H1 (cell line): ENCODE measurements at regions not wholly inside any gene's neighbourhood (a gene's known extent, or its start where the extent isn't known, plus 50 kb on each side); places are given as distances from the start of the nearest gene placed in this dataset.
A peak's percentile ranks its signal among the peaks of the same experiment; 100 is the strongest.

Experiments
- CTCF ChIA-PET: fragments of 300-600 bp; sonication (Branson Sonifier 250); formaldehyde crosslinking; loops from one replicate; lab custom pipeline; 2021; ENCODE audit not compliant: partially characterized antibody; lab: Charles Lee
- POLR2A ChIA-PET: fragments of 300-600 bp; sonication (Branson Sonifier 250); formaldehyde crosslinking; loops from one replicate; lab custom pipeline; 2021; ENCODE audit warnings: inconsistent platforms; ENCODE audit not compliant: partially characterized antibody; lab: Charles Lee
- DNase-seq, 2 experiments: peaks; one replicate each; pipeline versions ENCODE4 v3.0.0 to v3.0.0-alpha.2; 2010 to 2022; ENCODE audit warnings: low spot score in 2 of 2, low read depth in 1 of 2, mixed read lengths in 1 of 2
- FAIRE-seq: peaks from 2 replicates; lab custom pipeline; 2011; peaks lifted over from hg19 to GRCh38; lab: Jason Lieb, UNC
- H2AFZ ChIP-seq: 2 replicates; pipeline ENCODE4 v1.8.1; 2012; ENCODE audit warnings: low read length, inconsistent platforms
- H2AK5ac ChIP-seq: 2 replicates; pipeline ENCODE4 v1.6.1; 2013; ENCODE audit warnings: low read depth, low read length
- H2BK120ac ChIP-seq: replicated peaks from 2 replicates; pipeline ENCODE3; 2013; ENCODE audit warnings: low read depth, low read length, inconsistent platforms
- H2BK12ac ChIP-seq: 2 replicates; pipeline ENCODE4 v1.6.1; 2013; ENCODE audit warnings: low read depth, low read length
- H2BK15ac ChIP-seq: 2 replicates; pipeline ENCODE4 v1.6.1; 2013; ENCODE audit warnings: low read length
- H2BK20ac ChIP-seq: 2 replicates; pipeline ENCODE4 v1.6.1; 2013; ENCODE audit warnings: low read length
- H2BK5ac ChIP-seq: 2 replicates; pipeline ENCODE4 v1.6.1; 2013; ENCODE audit warnings: low read depth, low read length
- H3K14ac ChIP-seq: 2 replicates; pipeline ENCODE4 v1.6.1; 2013; ENCODE audit warnings: inconsistent platforms; ENCODE audit not compliant: insufficient read length
- H3K18ac ChIP-seq: 2 replicates; pipeline ENCODE4 v1.6.1; 2013; ENCODE audit warnings: low read length; ENCODE audit errors: extremely low read depth
- H3K23ac ChIP-seq: 2 replicates; pipeline ENCODE4 v1.6.1; 2013; ENCODE audit warnings: inconsistent platforms; ENCODE audit not compliant: insufficient read length
- H3K23me2 ChIP-seq: 2 replicates; pipeline ENCODE4 v1.6.1; 2013; ENCODE audit warnings: low read depth, low read length
- H3K27ac ChIP-seq: 2 replicates; pipeline ENCODE4 v1.6.1; 2011; ENCODE audit warnings: low read depth, low read length, inconsistent platforms
- H3K27me3 ChIP-seq, 4 experiments: replicated peaks in 1 of 4; 1 replicate in 1 of 4; 2 replicates in 3 of 4; pipeline versions ENCODE4 v1.6.1 to v1.8.1; 2011 to 2013; ENCODE audit warnings: low read length in 3 of 4, mild to moderate bottlenecking in 3 of 4, inconsistent platforms in 2 of 4, mixed read lengths in 2 of 4, moderate library complexity in 1 of 4; ENCODE audit not compliant: control insufficient read depth in 3 of 4, insufficient read depth in 3 of 4; ENCODE audit errors: extremely low read depth in 1 of 4
- H3K36me3 ChIP-seq, 4 experiments: 2 replicates each; pipeline versions ENCODE4 v1.6.1 to v1.8.1; 2011 to 2013; ENCODE audit warnings: mild to moderate bottlenecking in 4 of 4, low read length in 3 of 4, moderate library complexity in 2 of 4, control low read depth in 1 of 4, inconsistent platforms in 1 of 4; ENCODE audit not compliant: insufficient read depth in 4 of 4, control insufficient read depth in 2 of 4
- H3K4ac ChIP-seq: replicated peaks from 2 replicates; pipeline ENCODE3; 2013; ENCODE audit warnings: low read length, low read depth, mixed read lengths, inconsistent platforms; ENCODE audit not compliant: insufficient read length
- H3K4me1 ChIP-seq, 4 experiments: replicated peaks in 1 of 4; 1 replicate in 1 of 4; 2 replicates in 3 of 4; pipeline versions ENCODE4 v1.6.1 to v1.8.1; 2011 to 2013; ENCODE audit warnings: low read length in 3 of 4, inconsistent platforms in 2 of 4, mixed read lengths in 1 of 4; ENCODE audit not compliant: insufficient read depth in 4 of 4, control insufficient read depth in 3 of 4
- H3K4me2 ChIP-seq, 2 experiments: 2 replicates each; pipeline versions ENCODE4 v1.6.1 to v1.8.1; 2011 to 2013; ENCODE audit warnings: low read depth in 2 of 2, low read length in 2 of 2, control low read depth in 1 of 2, inconsistent platforms in 1 of 2, mild to moderate bottlenecking in 1 of 2; ENCODE audit not compliant: insufficient read depth in 1 of 2
- H3K4me3 ChIP-seq, 4 experiments: fragments of 200-600, 300-600 bp in 1 of 4; sonication (generic), shearing (Covaris generic), sonication (Bioruptor Twin) in 1 of 4; 2 replicates each; pipeline versions ENCODE4 v1.5.1 to v1.8.1; 2011 to 2016; ENCODE audit warnings: low read length in 4 of 4, low read depth in 3 of 4, control low read depth in 2 of 4, inconsistent platforms in 2 of 4, mild to moderate bottlenecking in 2 of 4, mixed read lengths in 1 of 4, moderate library complexity in 1 of 4; ENCODE audit not compliant: insufficient read depth in 2 of 4; ENCODE audit errors: extremely low read depth in 1 of 4
- H3K56ac ChIP-seq: replicated peaks from 2 replicates; pipeline ENCODE3; 2013; ENCODE audit warnings: low read depth, mild to moderate bottlenecking, mixed read lengths, low read length, inconsistent platforms; ENCODE audit not compliant: insufficient read length
- H3K79me1 ChIP-seq: 2 replicates; pipeline ENCODE4 v1.6.1; 2013; ENCODE audit warnings: low read depth, low read length, control low read depth
- H3K79me2 ChIP-seq, 2 experiments: 2 replicates each; pipeline versions ENCODE4 v1.6.1 to v1.8.1; 2012 to 2013; ENCODE audit warnings: low read length in 2 of 2, mild to moderate bottlenecking in 2 of 2, inconsistent platforms in 1 of 2; ENCODE audit not compliant: insufficient read depth in 2 of 2, control insufficient read depth in 1 of 2
- H3K9ac ChIP-seq, 4 experiments: replicated peaks in 1 of 4; 1 replicate in 1 of 4; 2 replicates in 3 of 4; pipeline versions ENCODE4 v1.6.1 to v1.8.1; 2011 to 2013; ENCODE audit warnings: low read depth in 3 of 4, low read length in 3 of 4, control low read depth in 2 of 4, mild to moderate bottlenecking in 2 of 4, moderate library complexity in 2 of 4, inconsistent platforms in 1 of 4; ENCODE audit errors: extremely low read depth in 1 of 4
- H3K9me3 ChIP-seq, 2 experiments: 2 replicates each; pipeline versions ENCODE4 v1.6.1 to v1.8.1; 2012 to 2013; ENCODE audit warnings: mild to moderate bottlenecking in 2 of 2, moderate library complexity in 2 of 2, control low read depth in 1 of 2, inconsistent platforms in 1 of 2, low read depth in 1 of 2, low read length in 1 of 2, mixed read lengths in 1 of 2; ENCODE audit not compliant: insufficient read depth in 2 of 2
- H4K20me1 ChIP-seq, 2 experiments: replicated peaks in 1 of 2; 2 replicates each; pipeline versions ENCODE3 to v1.8.1; 2011 to 2013; ENCODE audit warnings: inconsistent platforms in 2 of 2, low read length in 2 of 2, mild to moderate bottlenecking in 1 of 2; ENCODE audit not compliant: insufficient read depth in 2 of 2, control insufficient read depth in 1 of 2
- H4K5ac ChIP-seq: 2 replicates; pipeline ENCODE4 v1.6.1; 2013; ENCODE audit warnings: low read length, low read depth, mixed read lengths, inconsistent platforms; ENCODE audit not compliant: insufficient read length
- H4K8ac ChIP-seq: 2 replicates; pipeline ENCODE4 v1.8.0; 2013; ENCODE audit warnings: mild to moderate bottlenecking, moderate library complexity, low read length, inconsistent platforms; ENCODE audit not compliant: insufficient read depth; ENCODE audit errors: extremely low read depth
- H4K91ac ChIP-seq: replicated peaks from 2 replicates; pipeline ENCODE3; 2013; ENCODE audit warnings: low read length, mixed read lengths, inconsistent platforms; ENCODE audit not compliant: insufficient read length
- BACH1 ChIP-seq: IDR thresholded peaks from 2 replicates; pipeline ENCODE4 v1.6.1; 2012; ENCODE audit warnings: low read length, improper control_type of control experiment
- CBX5 ChIP-seq: fragments of 300-800, 300-1000 bp; sonication (generic); IDR thresholded peaks from 2 replicates; pipeline ENCODE4 v1.7.1; 2016; ENCODE audit warnings: antibody characterized with exemption, low read length, low read depth
- CTBP2 ChIP-seq: IDR thresholded peaks from 2 replicates; pipeline ENCODE4 v1.7.0; 2011; ENCODE audit warnings: borderline replicate concordance, mild to moderate bottlenecking, moderate library complexity, mixed read lengths, low read length; ENCODE audit not compliant: insufficient read depth, insufficient read length
- JUN ChIP-seq: IDR thresholded peaks from 2 replicates; pipeline ENCODE4 v1.6.1; 2011; ENCODE audit warnings: low read depth, mild to moderate bottlenecking, improper control_type of control experiment, low read length
- KDM4A ChIP-seq: IDR thresholded peaks from one replicate; pipeline ENCODE4 v1.7.1; 2012; ENCODE audit warnings: low read depth, mild to moderate bottlenecking, moderate library complexity, low read length, inconsistent platforms; ENCODE audit not compliant: severe bottlenecking
- RXRA ChIP-seq: IDR thresholded peaks from 2 replicates; pipeline ENCODE4 v1.6.1; 2011; ENCODE audit warnings: low read depth, mild to moderate bottlenecking, low read length, moderate library complexity; ENCODE audit not compliant: insufficient read depth
- SIX5 ChIP-seq: IDR thresholded peaks from 2 replicates; pipeline ENCODE4 v1.6.1; 2011; ENCODE audit warnings: mild to moderate bottlenecking, low read depth, low read length
- TAF1 ChIP-seq: IDR thresholded peaks from 2 replicates; pipeline ENCODE4 v1.6.1; 2011; ENCODE audit warnings: mild to moderate bottlenecking, low read depth, low read length
- TCF12 ChIP-seq: IDR thresholded peaks from 2 replicates; pipeline ENCODE4 v1.6.1; 2011; ENCODE audit warnings: low read depth, mild to moderate bottlenecking, low read length
- WGBS, 2 experiments: shearing (Covaris generic) in 1 of 2; methylation state at CpG; one replicate each; pipeline versions ENCODE4 v1.1.6 to v1.1.7; 2013 to 2015; ENCODE audit warnings: low lambda C conversion rate in 2 of 2, mixed read lengths in 2 of 2, inconsistent platforms in 1 of 2, low coverage in 1 of 2, missing lambda C conversion rate in 1 of 2; ENCODE audit not compliant: insufficient replicate concordance in 2 of 2, insufficient coverage in 1 of 2, insufficient read length in 1 of 2; ENCODE audit errors: extremely low coverage in 1 of 2, missing lambda C conversion rate in 1 of 2; 5-methylcytosine and 5-hydroxymethylcytosine counted together
- TF ChIP-seq, protein P1 (sequence below): IDR thresholded peaks from 2 replicates; pipeline ENCODE4 v1.6.1; 2011; ENCODE audit warnings: low read depth, mild to moderate bottlenecking, low read length; ENCODE audit not compliant: insufficient read depth

DNA sequence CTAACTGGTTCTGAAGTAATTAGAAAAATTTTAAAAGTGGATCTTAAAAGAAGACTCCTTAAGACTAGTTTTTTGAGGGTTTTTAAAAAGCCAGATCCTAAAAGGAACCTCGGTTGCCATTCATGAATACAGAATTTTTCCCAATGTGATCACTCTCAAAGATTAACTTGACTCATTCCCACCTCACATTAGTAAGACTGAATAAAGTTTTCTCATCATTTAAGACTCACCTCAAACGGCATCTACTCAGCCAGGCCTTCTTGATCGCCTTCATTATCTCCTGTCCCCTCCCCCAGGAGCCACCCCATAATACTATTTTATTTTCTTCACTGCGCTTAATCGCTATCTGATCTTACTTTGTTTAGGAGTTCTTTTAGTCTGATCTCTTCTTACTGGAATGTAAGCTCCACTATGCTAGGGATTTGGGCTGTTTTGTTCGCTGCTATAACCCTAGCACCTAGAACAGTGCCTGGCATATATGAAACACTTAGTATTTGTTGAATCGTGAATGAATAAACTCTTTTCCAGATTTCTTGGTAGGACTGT, 55.9 kb upstream of the PCGF5 start:
- CTCF ChIA-PET, result interaction anchor here (0.7 kb wide), 2 partner anchors 158 to 414 kb away, joined by 3 to 4 read pairs; no protein-coding TSS in a partner anchor

More for the DNA sequence above, 55.9 kb upstream of the PCGF5 start:
- DNase-seq (no peak), FAIRE-seq (no peak)
- peaks cover 33 to 72% (median 59%) of the 10 kb centered on the region in 4 experiments for H3K27me3 ChIP-seq
- H2AFZ ChIP-seq, result no peak overlapping the region
- no peak overlapping the region for H2BK5ac ChIP-seq
- no peak overlapping the region for H3K18ac ChIP-seq
- H2BK20ac ChIP-seq, result no peak overlapping the region
- H2BK15ac ChIP-seq, result no peak overlapping the region
- H4K20me1 ChIP-seq, result peaks cover 0 to 5% of the 10 kb centered on the region in 2 experiments
- H3K14ac ChIP-seq, result no peak overlapping the region
- peaks cover 12% of the 10 kb centered on the region; the same call in 1 of the 2 replicates for H3K23me2 ChIP-seq
- POLR2A ChIA-PET, result no interaction called here
- no peak overlapping the region for H4K8ac ChIP-seq
- no peaks in the 10 kb centered on the region for H3K9me3 ChIP-seq
- no peak overlapping the region for H2BK120ac ChIP-seq
- no peak overlapping the region for H3K23ac ChIP-seq
- H3K4me1 ChIP-seq, result peaks cover 0 to 6% (median 0%) of the 10 kb centered on the region in 4 experiments; a peak in 1 of 7 replicates
- peak overlapping the region; percentile 67 to 90; a peak in 2 of 4 replicates for H3K4me2 ChIP-seq
- H3K27ac ChIP-seq, result no peak overlapping the region
- peak overlapping the region in 2 of 4 experiments; percentile 56 to 80; a peak in 3 of 8 replicates for H3K4me3 ChIP-seq
- no peaks in the 10 kb centered on the region for H3K79me2 ChIP-seq
- no peak overlapping the region for H3K9ac ChIP-seq
- no peak overlapping the region for H4K91ac ChIP-seq
- H2AK5ac ChIP-seq, result no peak overlapping the region
- no peaks in the 10 kb centered on the region for H3K79me1 ChIP-seq
- 76% methylated on average over 7 of the region's 7 CpGs; no CpG with 5 or more reads in 1 of the 2 experiments for WGBS, 2 experiments
- no peak for TF ChIP-seq TAF1
- no peak for TF ChIP-seq SIX5
- TF ChIP-seq CTBP2, result no peak
- TF ChIP-seq JUN, result no peak
- no peak for TF ChIP-seq CBX5
- TF ChIP-seq, protein P1, sequence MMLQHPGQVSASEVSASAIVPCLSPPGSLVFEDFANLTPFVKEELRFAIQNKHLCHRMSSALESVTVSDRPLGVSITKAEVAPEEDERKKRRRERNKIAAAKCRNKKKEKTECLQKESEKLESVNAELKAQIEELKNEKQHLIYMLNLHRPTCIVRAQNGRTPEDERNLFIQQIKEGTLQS, result no peak
- no peak for TF ChIP-seq KDM4A
- no peak for TF ChIP-seq TCF12
- no peak for TF ChIP-seq RXRA
- no peak for TF ChIP-seq BACH1
- no peaks in the 10 kb centered on the region for H3K36me3 ChIP-seq
- H2BK12ac ChIP-seq, result no peak overlapping the region
- no peak overlapping the region for H4K5ac ChIP-seq
- H3K4ac ChIP-seq, result no peak overlapping the region
- H3K56ac ChIP-seq, result no peak overlapping the region
